Stimulated activated CD8-positive, alpha-beta memory T cell treated with anti-CD3 and anti-CD28 coated beads, Interleukin-2, amount 100 ng/mL, for 48 hours (primary cell): ENCODE measurements at regions not wholly inside any gene's neighbourhood (a gene's known extent, or its start where the extent isn't known, plus 50 kb on each side); places are given as distances from the start of the nearest gene placed in this dataset.
"Not testable (repeated sequence)": the region's sequence is repeated elsewhere in the genome, so short reads cannot be mapped to it uniquely, and the experiment has no call there.

Experiments used
- DNase-seq, 2 donors: peaks; one replicate each; pipeline ENCODE4 v3.0.0-alpha.2; 2020; ENCODE audit warnings: low read depth in 2 of 2

DNA sequence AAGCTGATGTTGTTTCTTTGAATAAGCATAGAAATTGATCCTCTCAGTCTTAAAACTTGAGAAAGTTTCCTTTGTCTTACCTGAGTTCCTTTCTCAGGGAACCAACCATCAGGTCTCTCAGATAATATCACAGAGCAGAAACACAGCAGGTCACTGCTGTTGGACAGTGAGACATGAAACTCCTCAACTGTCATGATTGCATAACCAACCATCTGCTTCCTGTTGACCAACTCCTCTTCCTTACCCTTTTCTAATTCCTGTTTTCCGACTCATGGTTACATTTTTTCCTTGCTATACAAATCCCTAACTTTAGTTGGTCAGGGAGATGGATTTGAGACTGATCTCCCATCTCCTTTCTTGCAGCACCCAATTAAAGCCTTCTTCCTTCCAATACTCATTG, 845.3 kb downstream of the FAM181B start:
- DNase-seq = no peak

DNA sequence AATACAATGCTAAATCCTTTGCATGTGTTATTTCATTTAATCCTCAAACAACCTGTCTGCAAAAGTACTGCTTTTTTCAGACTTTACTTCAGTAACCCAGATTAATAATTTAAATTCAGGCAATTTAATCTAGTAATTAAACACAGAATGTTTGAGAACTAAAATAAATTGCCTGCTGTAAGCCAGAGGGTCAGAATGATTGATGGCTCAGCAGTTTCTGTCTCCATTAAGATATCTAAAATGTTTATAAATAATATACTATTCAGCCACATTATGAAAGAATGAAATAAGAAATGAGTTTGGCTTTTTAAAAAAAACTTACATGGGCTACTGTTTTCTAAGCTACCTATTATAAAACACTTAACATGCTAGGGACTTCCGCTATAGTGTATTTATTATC, 846.0 kb downstream of the FAM181B start:
- DNase-seq = no peak

DNA sequence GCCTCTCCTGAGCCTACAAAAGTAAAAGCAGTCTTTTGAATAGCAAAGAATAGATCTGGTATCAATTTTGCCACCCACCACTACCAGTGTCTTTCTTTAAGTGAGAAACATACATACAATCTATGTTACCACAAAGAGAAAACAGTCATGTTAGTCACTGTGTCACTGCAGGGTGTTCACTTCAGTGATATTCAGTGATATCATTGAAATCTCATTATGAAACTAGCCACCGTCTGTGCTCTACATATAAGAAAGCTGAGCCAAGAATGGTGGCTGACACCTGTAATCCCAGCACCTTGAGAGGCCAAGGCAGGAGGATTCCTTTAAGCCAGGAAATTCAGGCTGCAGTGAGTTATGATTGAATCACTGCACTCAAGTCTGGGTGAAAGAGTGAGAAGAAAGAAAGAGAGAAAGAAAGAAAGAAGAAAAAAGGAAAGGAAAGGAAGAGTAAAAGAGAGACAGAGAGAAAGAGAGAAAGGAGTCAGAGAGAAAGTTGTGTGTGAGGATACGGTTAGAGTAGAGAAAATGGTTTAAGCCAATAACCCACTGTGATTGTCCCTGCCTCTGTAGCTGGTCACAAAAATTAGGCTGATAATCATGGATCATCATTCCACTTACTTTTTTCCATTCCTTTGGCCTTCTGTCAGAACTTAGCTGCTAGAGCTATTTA, 847.1 kb downstream of the FAM181B start:
- no peak for DNase-seq

DNA sequence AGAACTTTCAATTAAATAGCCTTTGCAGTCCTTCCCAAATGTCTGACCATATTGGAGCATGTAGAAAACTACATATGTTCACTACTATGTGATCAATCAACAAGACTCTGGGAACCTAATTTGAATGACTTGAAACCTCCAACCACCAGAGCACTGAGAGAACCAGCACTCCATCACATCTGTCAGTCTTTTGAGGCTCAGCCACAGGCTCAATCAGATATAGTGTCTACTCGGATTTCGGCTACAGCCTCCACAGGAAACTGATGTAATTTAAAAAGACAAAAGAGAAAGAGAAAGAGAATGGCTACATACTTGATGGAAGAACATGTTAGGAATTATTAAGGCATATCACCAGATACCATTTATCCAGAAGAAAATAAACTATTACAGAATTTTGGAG, 859.0 kb downstream of the FAM181B start:
- no peak for DNase-seq

DNA sequence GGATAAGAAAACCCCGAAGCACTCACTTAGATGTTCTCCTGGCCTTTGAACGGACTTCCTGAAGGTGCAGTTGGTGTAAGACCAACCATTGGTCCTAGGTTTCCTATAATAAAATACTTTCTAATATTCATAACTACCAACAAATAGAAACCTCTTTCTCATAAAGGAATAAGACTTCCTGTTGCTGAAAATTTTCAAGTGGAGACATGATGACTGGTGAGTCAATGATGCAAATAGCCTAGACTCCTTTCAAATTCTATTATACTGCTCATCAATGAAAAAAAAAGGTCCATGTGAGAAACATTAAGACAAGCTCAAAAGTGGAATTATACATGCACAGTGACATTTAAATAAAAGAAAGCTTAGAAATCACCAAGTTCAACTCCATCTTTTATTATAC, 862.8 kb downstream of the FAM181B start:
- no peak for DNase-seq

DNA sequence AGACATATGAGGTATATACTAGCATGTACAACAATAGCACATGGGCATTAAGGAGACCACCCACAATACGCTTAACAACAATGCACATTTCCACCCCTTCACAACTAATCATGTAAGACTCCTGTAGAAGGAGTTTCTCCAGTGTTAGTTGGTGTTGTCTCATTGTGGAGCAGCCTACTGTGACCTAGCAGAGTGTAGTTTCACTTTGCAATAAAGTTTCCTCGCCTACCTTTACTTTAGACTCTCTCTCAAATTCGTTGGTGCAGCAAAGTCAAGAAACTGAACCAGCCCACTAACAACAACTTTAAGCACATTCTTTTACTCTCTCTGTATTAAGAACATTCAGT, 863.6 kb downstream of the FAM181B start:
- DNase-seq = no peak

DNA sequence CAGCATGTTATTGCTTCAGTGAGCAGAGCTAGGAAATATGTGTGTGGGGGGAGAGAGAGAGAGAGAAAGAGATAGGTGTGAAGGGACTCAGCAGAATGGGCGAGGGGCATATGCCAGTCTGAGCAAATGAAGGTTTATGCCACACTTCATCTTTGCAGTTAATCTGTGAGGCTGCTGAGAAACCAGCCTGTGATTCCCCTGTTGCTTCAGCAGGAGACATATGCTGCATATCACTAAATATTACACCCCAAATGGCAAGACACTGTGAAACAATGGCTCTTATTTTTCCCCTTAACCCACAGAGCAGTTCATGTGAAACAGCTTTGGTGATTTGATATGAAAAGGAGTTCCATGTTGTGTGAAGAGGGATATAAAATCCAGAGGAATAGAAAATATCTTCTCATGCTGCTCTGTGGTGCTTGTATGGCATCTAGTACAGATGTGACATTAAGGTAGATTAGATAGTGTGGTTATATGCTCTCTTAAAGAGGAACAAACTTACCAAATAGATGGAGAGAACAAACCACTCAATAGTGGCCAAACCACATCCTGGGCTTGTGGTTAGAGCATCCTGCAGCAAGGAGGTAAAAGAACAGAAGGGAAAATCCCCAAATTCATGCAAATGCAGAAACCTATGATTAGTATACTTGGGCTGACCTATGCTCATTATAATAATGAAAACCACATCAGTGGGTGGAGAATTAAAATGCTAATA, 864.2 kb downstream of the FAM181B start:
- peak; percentile 49 to 70 for DNase-seq

DNA sequence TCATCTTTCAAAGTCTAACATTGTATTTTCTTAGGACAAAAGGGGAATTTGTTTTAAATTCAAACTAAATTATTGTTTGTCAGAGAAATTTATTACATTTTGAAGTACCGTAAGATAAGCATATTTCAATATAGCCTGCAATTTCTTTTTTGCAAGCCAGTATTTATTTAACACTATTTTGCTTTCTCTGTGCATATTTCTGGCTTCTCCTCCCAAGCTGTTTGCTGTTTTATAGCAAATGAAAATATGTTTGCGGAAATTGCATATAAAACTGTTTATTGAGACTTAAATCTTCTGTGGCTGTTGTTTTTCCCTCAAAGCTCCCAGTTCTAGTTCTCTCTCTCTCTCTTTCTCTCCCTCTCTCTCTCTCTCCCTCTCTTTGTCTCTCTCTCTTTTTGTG, 866.8 kb downstream of the FAM181B start:
- no peak for DNase-seq

DNA sequence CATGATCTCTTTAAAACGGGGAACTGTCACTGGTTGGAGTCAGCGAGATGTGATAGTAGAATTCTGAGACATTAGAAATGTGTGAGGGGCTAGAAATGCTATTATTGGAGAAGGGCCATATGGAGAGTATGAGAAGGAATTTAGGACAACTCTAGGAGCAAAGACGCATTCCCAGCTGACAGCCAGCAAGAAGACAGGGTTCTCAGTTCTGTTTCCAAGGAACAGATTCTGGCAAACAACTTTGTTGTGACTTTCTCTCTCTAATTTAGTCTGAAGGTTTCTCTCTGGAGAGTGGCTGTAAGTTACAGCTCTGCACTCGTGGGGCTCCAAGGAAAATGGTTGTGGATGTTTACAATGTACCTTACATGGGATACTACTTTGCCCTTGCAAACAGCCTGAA, 876.3 kb downstream of the FAM181B start:
- DNase-seq = no peak

DNA sequence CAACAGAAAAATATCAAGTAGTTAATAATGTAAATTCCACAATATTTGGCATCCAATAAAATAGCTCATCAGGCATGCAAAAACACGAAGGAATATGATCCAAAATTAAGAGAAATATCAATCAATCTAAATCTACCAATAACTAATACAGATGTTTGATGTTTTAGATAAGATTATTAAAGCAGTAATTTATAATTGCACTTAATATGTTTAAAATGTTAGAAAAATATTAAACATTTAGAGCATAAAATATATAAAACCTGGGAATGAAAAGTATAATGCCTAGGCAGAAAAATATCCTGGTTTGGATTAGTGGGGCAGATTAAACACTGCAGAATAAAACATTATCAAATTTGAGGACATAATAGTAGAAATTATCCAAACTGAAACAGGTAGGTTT, 879.9 kb downstream of the FAM181B start:
- DNase-seq = no peak

DNA sequence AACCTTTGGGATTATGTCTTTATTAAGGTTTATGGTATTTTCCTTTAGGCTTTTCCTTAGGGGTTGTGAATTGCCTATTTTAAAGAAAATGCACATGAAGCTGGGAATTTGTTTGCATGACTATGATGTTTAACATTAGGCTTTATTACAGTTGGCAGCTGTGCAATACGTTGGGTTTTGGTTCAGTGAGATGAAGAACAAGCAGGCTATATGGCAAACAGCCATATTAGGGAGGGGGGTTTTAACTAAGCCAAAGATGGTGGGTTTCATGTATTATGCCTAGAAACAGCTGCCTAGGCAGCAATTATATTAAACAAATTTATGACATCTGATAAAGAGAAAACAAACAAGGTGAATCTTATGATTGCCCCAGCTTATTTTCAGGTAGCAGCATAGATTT, 880.8 kb downstream of the FAM181B start:
- no peak for DNase-seq

DNA sequence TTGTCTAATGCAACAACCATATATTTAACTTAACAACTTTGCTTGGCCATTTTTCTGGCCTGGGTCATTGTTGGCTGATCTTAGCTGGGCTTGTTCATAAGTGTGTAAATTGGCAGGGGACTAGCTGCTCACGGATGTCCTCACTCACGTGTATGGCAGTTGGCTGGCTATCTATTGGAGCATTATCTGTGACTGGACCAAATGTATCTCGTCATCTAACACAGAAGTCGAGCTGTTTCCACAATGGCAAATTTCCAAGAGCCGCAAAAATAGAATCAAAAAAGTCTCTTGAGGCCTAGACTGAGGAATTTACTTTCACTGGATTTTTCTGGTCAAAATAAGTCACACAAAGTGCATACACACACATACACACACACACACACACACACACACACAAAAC, 893.3 kb downstream of the FAM181B start:
- DNase-seq = no peak

DNA sequence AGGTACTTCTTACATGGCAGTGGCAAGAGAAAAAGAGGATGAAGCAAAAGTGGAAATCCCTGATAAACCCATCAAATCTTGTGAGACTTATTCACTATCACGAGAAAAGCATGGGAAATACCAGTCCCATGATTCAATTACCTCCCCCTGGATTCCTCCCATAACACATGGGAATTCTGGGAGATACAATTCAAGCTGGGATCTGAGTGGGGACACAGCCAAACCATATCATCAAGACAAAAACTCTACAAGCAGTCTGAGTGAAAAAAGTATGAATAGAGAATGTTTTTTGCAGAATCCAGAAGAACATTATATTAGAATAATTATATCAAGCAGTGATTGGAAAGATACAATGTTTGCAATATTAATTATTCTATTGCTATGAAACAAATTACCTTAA, 893.7 kb downstream of the FAM181B start:
- DNase-seq = no peak

DNA sequence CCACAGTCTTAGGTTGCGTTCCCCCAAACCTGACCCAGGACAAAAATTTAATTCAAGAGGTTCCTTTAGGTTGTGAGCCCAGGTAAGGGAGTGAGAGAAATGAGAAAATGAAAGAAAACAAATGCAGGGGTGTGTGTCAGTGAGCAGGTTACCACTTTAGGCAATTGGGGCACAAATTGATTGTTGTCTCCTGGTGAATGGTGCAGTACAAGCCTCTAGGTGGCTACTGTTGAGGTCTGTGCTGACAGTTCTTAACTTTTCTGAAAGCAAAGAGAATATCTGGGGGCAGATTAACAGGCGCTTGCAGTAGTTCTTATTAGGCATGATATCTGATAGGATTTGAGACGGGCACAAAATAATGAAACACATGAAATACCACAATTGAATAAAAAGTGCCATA, 894.6 kb downstream of the FAM181B start:
- no peak for DNase-seq

DNA sequence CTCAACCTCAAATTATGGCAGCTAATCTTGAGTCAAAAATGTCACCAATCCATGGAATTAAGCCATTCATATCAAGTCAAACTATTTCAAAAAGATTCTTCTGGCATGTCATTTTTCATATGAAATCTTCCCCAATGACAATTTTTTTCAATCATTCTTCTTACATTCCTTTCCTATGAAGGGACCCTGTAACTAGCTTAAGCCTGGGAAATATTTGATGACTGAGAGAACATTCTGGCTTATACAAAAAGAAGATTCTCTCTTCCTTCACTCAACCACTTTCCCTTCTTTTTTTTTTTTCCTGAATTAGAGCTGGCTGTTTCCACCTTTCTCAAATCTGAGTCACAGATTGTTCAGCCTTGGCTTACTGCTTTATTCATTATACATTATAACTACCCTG, 903.7 kb downstream of the FAM181B start:
- no peak for DNase-seq

DNA sequence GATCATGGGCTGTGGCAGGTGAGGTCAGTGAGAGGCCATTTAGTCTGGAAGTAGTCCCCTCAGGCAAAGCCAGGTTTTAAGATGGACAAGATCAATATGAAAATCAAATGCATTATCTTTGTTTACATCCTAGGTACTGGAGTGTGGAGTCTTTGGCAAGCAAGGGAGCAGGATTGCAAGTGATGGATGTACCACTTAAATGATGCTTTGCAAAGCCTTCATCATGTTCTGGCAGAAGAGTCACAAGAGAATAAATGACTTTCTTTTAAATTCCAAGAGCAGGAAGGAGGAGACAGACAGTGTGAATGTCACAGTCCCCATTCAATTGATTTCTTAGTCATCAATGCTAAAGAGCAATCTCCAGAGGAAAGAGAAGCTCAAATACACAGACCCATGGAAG, 908.3 kb downstream of the FAM181B start:
- DNase-seq = no peak

DNA sequence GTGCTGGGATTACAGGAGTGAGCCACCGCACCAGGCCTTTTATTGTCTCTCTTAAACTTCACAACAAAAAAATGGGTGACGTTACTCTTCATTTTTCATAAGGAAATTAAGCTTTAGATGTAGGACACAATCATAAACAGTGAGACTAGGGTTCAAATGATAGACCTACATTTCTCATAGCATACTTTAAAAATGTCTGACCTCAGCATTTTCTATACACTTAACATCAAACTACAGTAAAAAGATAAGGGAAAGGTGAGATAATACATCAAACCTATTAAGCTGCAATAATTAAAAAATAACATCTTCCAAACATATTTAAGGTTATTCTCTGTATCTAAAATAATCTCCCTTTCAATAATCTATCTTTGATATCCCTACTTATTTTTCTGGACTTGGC, 914.2 kb downstream of the FAM181B start:
- DNase-seq = no peak

DNA sequence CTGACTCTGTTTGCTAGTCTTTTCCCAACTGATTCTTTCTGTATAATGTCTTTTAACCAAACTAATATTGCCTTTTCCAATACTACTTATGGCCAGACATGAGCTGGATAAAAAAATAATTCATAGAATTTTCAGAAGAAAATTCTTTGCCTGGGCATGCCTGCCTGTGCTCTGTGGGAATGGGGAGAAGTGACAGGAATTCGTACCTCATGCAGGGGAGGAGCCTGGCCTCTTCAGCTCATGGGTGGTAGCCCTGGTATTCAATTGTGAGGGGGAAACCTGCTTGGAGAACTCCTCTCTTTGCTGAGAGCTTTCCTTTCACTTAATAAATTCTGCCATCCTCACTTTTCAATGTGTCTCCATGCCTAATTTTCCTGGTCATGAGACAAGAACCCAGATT, 928.8 kb downstream of the FAM181B start:
- no peak for DNase-seq

DNA sequence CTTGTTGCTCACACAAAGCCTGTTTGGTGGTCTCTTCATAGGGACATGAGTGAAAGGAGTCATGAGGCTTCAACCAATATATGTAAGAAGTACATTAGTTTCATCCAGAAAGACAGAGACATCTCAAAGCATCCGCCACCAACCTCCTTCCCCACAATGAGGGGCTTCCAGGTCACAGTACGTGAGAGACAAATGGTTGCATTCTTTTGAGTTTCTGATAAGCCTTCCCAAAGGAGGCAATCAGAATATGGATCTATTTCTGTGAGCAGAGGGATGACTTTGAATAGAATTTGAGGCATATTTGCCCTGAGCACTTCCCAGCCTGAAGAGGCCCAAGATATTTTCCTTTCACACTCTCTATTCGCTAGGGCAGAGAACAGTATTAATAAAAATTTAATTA, 931.1 kb downstream of the FAM181B start:
- no peak for DNase-seq

DNA sequence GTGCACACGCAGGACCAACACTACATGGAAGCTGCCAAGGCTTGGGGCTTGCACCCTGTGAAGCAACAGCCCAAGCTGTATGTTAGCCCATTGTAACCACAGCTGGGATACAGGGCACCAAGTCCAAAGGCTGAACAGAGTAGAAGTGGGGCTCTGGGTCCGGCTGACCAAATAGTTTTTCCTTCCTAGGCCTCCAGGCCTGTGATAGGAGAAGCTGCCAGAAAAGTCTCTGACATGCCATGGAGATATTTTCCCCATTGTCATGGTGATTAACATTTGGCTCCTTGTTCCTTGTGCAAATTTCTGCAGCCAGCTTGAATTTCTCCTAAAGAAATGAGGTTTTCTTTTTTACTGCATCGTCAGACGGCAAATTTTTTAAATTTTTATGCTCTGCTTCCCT, 941.2 kb downstream of the FAM181B start:
- no peak for DNase-seq

DNA sequence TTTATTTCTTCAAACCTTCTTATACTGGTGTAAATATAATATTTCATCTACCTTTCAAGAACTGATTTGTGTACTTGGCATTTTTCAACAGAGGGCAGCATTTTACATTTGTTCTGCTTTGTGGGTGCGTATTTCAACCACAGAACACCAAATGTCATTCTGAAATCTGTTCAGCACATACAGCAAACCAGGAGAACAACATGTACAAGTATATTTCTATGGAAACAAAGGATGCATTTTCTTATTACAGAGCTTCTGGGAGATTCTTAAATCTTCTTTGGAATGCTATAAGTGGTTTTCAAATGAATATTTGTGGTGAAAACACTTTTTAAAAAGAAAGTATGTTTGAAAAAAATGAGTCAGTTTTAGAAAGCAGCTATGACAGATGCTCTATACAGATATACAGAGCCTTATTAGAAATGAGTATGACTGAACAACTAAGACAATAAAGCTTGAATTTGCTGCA, 946.0 kb downstream of the FAM181B start:
- DNase-seq = no peak

DNA sequence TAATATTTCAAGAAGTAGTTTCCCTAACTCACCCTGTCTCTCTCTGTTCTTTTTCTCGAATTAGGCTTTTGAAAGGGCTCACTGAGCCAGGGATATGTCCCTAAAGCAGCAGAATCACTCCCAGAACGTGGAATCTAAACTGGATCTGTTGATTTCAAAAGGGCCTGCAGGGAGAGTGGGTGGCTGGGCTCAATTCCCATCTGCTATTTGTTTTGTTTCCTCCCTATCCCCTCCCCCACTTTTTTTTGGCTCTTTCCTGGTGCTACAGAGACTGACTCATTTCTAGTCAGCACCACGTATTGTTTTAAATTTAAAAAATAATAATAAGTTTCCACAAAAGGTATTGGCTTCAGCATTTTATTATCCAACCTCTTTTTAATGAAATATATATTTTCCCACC, 961.5 kb downstream of the FAM181B start:
- no peak for DNase-seq

DNA sequence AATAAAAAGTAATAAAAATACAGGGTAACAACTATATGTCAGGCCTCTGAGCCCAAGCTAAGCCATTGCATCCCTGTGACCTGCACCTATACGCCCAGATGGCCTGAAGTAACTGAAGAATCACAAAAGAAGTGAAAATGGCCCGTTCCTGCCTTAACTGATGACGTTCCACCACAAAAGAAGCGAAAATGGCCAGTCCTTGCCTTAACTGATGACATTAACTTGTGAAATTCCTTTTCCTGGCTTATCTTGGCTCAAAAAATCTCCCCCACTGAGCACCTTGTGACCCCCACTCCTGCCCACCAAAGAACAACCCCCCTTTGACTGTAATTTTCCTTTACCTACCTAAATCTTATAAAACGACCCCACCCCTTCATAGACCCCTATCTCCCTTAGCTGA, 963.8 kb downstream of the FAM181B start:
- DNase-seq = not testable (repeated sequence)
